ENCODE measurements at regions not wholly inside any gene's neighbourhood (a gene's known extent, or its start where the extent isn't known, plus 50 kb on each side); places are given as distances from the start of the nearest gene placed in this dataset.
"Not testable (repeated sequence)": the region's sequence is repeated elsewhere in the genome, so short reads cannot be mapped to it uniquely, and the experiment has no call there.

- not testable (repeated sequence) for TF ChIP-seq EZH2 (IDR thresholded peaks at IDR 0.05; ENCODE audit: insufficient read depth, poor library complexity, severe bottlenecking); EZH2phosphoT487 (IDR thresholded peaks at IDR 0.05; ENCODE audit: insufficient read depth, low read depth)
Measured at GRCh38 chr20:30821615-30822014, 435.8 kb upstream of the DEFB115 start.
